Tibial nerve (tissue), 4 donors: ENCODE measurements at regions not wholly inside any gene's neighbourhood (a gene's known extent, or its start where the extent isn't known, plus 50 kb on each side); places are given as distances from the start of the nearest gene placed in this dataset.

Source experiments
- DNase-seq, 2 donors: peaks; one replicate each; pipeline ENCODE4 v3.0.0-alpha.2; 2019; ENCODE audit warnings: low spot score in 2 of 2
- H3K27ac ChIP-seq, 4 donors: fragments of 200-600 bp; sonication (generic) in 3 of 4; one replicate each; pipeline ENCODE4 v1.5.1; 2017 to 2019; ENCODE audit warnings: mild to moderate bottlenecking in 1 of 4
- H3K27me3 ChIP-seq, 2 donors: fragments of 200-600 bp; sonication (generic) in 1 of 2; one replicate each; pipeline versions ENCODE4 v1.5.1 to v1.6.0; 2017 to 2019
- H3K36me3 ChIP-seq, 3 donors: fragments of 200-600 bp; sonication (generic); one replicate each; pipeline ENCODE4 v1.5.1; 2018 to 2019
- H3K4me1 ChIP-seq, 4 donors: fragments of 200-600 bp; sonication (generic) in 3 of 4; one replicate each; pipeline ENCODE4 v1.5.1; 2017 to 2019
- H3K4me3 ChIP-seq, 4 donors: fragments of 200-600 bp; sonication (generic) in 3 of 4; one replicate each; pipeline ENCODE4 v1.5.1; 2017 to 2019; ENCODE audit warnings: mild to moderate bottlenecking in 1 of 4, moderate library complexity in 1 of 4
- H3K9me3 ChIP-seq, 4 donors: fragments of 200-600 bp; sonication (generic) in 3 of 4; one replicate each; pipeline ENCODE4 v1.5.1; 2017 to 2019
- EP300 ChIP-seq, 2 donors: sonication (generic); formaldehyde crosslinking; IDR thresholded peaks; one replicate each; pipeline ENCODE4 v1.6.1; 2017; ENCODE audit warnings: antibody characterized with exemption in 2 of 2, mild to moderate bottlenecking in 1 of 2
- POLR2A ChIP-seq, 2 donors: fragments of 450-650 bp; IDR thresholded peaks; one replicate each; pipeline ENCODE4 v1.6.1; 2017; ENCODE audit warnings: antibody characterized with exemption in 2 of 2, mild to moderate bottlenecking in 2 of 2, moderate library complexity in 2 of 2
- WGBS, 2 donors: methylation state at CpG; one replicate each; pipeline ENCODE4 v1.1.5; 2018; 5-methylcytosine and 5-hydroxymethylcytosine counted together
- TF ChIP-seq, protein P1 (sequence below), 5 experiments: fragments of 200-600 bp in 3 of 5; fragments of 450-650 bp in 2 of 5; sonication (generic) in 3 of 5; IDR thresholded peaks; one replicate each; pipeline ENCODE4 v1.5.1; 2016 to 2019; ENCODE audit warnings: antibody characterized with exemption in 5 of 5, mild to moderate bottlenecking in 3 of 5, moderate library complexity in 2 of 5

GRCh38 chr12:22797701-22798100 is 172.7 kb downstream of the ETNK1 start:
- no peaks in the 10 kb centered on the region for H3K9me3 ChIP-seq
- no peak overlapping the region for H3K27ac ChIP-seq
- no peak for DNase-seq
- H3K27me3 ChIP-seq, result no peaks in the 10 kb centered on the region
- WGBS, 2 donors, result 48 to 52% methylated on average over 2 of the region's 2 CpGs
- no peak overlapping the region for H3K4me3 ChIP-seq
- H3K36me3 ChIP-seq, result no peaks in the 10 kb centered on the region
- TF ChIP-seq POLR2A (IDR thresholded peaks at IDR 0.05) (no peak), EP300 (IDR thresholded peaks at IDR 0.05) (no peak)
- TF ChIP-seq, protein P1, sequence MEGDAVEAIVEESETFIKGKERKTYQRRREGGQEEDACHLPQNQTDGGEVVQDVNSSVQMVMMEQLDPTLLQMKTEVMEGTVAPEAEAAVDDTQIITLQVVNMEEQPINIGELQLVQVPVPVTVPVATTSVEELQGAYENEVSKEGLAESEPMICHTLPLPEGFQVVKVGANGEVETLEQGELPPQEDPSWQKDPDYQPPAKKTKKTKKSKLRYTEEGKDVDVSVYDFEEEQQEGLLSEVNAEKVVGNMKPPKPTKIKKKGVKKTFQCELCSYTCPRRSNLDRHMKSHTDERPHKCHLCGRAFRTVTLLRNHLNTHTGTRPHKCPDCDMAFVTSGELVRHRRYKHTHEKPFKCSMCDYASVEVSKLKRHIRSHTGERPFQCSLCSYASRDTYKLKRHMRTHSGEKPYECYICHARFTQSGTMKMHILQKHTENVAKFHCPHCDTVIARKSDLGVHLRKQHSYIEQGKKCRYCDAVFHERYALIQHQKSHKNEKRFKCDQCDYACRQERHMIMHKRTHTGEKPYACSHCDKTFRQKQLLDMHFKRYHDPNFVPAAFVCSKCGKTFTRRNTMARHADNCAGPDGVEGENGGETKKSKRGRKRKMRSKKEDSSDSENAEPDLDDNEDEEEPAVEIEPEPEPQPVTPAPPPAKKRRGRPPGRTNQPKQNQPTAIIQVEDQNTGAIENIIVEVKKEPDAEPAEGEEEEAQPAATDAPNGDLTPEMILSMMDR (IDR thresholded peaks at IDR 0.05), result no peak
- no peaks in the 10 kb centered on the region for H3K4me1 ChIP-seq

- no peaks in the 10 kb centered on the region for H3K4me1 ChIP-seq
- no peaks in the 10 kb centered on the region for H3K27me3 ChIP-seq
- H3K9me3 ChIP-seq, result no peaks in the 10 kb centered on the region
- no peak overlapping the region for H3K27ac ChIP-seq
- H3K36me3 ChIP-seq, result no peaks in the 10 kb centered on the region
- WGBS, 2 donors, result 63% methylated on average over 3 of the region's 3 CpGs
- H3K4me3 ChIP-seq, result no peak overlapping the region
- DNase-seq, result no peak
- TF ChIP-seq POLR2A (IDR thresholded peaks at IDR 0.05), result no peak
- TF ChIP-seq EP300 (IDR thresholded peaks at IDR 0.05), result no peak
- TF ChIP-seq, protein P1 (IDR thresholded peaks at IDR 0.05), result no peak
Observed at GRCh38 chr12:22798116-22798515, 173.1 kb downstream of the ETNK1 start.

GRCh38 chr12:22799503-22799902 is 174.5 kb downstream of the ETNK1 start:
- Histone ChIP-seq H3K36me3 (no peaks in the 10 kb centered on the region), H3K4me1 (no peaks in the 10 kb centered on the region), H3K27ac (no peak overlapping the region), H3K4me3 (no peak overlapping the region), H3K9me3 (peaks cover 0 to 2% (median 0%) of the 10 kb centered on the region in 4 donors), H3K27me3 (no peaks in the 10 kb centered on the region)
- WGBS, 2 donors, result 78 to 80% methylated on average over 2 of the region's 2 CpGs
- no peak for TF ChIP-seq POLR2A (IDR thresholded peaks at IDR 0.05)
- TF ChIP-seq, protein P1 (IDR thresholded peaks at IDR 0.05), result no peak
- TF ChIP-seq EP300 (IDR thresholded peaks at IDR 0.05), result no peak
- no peak for DNase-seq

DNA sequence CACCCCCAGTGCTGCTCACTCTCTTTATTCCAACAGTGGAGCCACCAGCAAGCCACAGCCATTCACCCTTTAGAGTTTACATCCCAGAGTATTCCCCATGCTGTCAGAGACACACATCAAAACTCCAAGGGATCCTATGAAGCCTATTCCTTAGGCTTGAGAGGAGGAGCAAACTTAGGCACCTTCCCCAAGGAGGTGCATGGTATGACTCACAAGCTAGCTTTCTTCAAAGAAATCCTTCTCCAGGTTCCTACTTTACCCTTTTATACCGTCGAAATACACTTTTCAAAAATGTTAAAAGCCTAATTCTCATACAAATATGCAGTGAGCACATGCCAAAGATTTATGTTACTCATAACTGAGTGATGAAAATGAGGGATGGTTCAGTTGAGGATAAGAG is 175.4 kb downstream of the ETNK1 start:
- Histone ChIP-seq H3K27ac (no peak overlapping the region), H3K36me3 (no peaks in the 10 kb centered on the region), H3K9me3 (peaks cover 0 to 2% (median 0%) of the 10 kb centered on the region in 4 donors), H3K27me3 (no peaks in the 10 kb centered on the region), H3K4me1 (no peaks in the 10 kb centered on the region), H3K4me3 (no peak overlapping the region)
- 85 to 94% methylated on average over 2 of the region's 2 CpGs for WGBS, 2 donors
- no peak for DNase-seq
- TF ChIP-seq, protein P1 (IDR thresholded peaks at IDR 0.05), result no peak
- no peak for TF ChIP-seq POLR2A (IDR thresholded peaks at IDR 0.05)

GRCh38 chr12:22802883-22803630 is 178.1 kb downstream of the ETNK1 start:
- Histone ChIP-seq H3K9me3 (peaks cover 0 to 2% (median 0%) of the 10 kb centered on the region in 4 donors), H3K27ac (no peak overlapping the region), H3K4me3 (no peak overlapping the region), H3K4me1 (no peaks in the 10 kb centered on the region), H3K27me3 (no peaks in the 10 kb centered on the region), H3K36me3 (no peaks in the 10 kb centered on the region)
- no peak for DNase-seq
- TF ChIP-seq POLR2A (IDR thresholded peaks at IDR 0.05) (no peak), EP300 (IDR thresholded peaks at IDR 0.05) (no peak)
- TF ChIP-seq, protein P1 (IDR thresholded peaks at IDR 0.05), result no peak
- 69 to 72% methylated on average over 4 of the region's 4 CpGs for WGBS, 2 donors
